ENCODE measurements at regions not wholly inside any gene's neighbourhood (a gene's known extent, or its start where the extent isn't known, plus 50 kb on each side); places are given as distances from the start of the nearest gene placed in this dataset.

DNA sequence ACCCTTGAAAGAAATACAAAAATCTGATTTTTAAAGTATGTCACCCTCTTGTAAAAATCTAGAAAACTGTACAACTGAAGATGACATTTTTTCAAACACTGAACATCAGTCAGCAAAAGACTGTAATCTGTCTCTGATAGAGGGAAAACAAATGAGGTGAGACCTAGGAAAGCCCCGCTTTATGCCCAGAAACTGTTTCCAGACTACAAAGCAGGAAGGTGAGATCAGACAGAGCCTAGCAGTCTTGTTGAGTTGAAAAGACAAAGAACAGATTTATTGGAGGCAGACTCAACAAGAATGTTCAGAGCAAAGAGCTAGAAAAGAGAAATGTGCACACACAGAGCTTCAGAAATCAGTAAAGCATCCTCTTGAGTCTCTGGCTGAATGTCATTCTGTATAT is 873.6 kb downstream of the LRFN5 start:
- H3K9me3 ChIP-seq = no peaks in the 10 kb centered on the region
- H3K27ac ChIP-seq = no peak overlapping the region
- no peaks in the 10 kb centered on the region for H3K36me3 ChIP-seq
- no peaks in the 10 kb centered on the region for H3K4me1 ChIP-seq
- intact Hi-C loops (cut with DNase I) = no loop called here
- TF ChIP-seq, protein P1, sequence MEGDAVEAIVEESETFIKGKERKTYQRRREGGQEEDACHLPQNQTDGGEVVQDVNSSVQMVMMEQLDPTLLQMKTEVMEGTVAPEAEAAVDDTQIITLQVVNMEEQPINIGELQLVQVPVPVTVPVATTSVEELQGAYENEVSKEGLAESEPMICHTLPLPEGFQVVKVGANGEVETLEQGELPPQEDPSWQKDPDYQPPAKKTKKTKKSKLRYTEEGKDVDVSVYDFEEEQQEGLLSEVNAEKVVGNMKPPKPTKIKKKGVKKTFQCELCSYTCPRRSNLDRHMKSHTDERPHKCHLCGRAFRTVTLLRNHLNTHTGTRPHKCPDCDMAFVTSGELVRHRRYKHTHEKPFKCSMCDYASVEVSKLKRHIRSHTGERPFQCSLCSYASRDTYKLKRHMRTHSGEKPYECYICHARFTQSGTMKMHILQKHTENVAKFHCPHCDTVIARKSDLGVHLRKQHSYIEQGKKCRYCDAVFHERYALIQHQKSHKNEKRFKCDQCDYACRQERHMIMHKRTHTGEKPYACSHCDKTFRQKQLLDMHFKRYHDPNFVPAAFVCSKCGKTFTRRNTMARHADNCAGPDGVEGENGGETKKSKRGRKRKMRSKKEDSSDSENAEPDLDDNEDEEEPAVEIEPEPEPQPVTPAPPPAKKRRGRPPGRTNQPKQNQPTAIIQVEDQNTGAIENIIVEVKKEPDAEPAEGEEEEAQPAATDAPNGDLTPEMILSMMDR (IDR thresholded peaks at IDR 0.05) = no peak
- no peak for DNase-seq
- no peak for FAIRE-seq
- H3K4me3 ChIP-seq = no peak overlapping the region
- 44 to 45% methylated on average over 1 of the region's 1 CpG for WGBS, 2 donors
- ATAC-seq = no peak
- no peaks in the 10 kb centered on the region for H3K27me3 ChIP-seq

DNA sequence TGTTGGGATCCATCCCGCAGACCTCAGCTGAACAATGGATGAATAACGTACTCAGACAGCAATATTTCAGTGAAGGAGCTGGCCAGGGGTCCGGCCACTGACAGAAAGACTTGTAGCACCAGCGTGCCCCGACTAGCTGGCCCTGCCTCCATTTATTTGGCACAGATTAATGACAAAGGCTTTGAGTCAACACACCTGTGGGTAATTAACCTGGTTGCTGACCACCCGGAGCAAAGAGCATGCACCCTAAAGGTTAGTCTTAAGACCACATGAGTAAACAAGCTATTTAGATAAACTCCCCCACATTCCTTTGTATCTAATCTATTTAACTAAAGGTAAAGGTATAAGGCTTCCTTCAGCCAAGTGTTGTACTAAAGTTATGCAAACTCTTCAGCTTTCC is 868.6 kb downstream of the LRFN5 start:
- no peaks in the 10 kb centered on the region for H3K4me1 ChIP-seq
- no peaks in the 10 kb centered on the region for H3K36me3 ChIP-seq
- H3K4me3 ChIP-seq = no peak overlapping the region
- TF ChIP-seq, protein P1 (IDR thresholded peaks at IDR 0.05) = no peak
- no peak for DNase-seq
- WGBS, 2 donors = 15% methylated on average over 6 of the region's 6 CpGs
- no peak for ATAC-seq
- H3K9me3 ChIP-seq = no peaks in the 10 kb centered on the region
- H3K27me3 ChIP-seq = no peaks in the 10 kb centered on the region
- H3K27ac ChIP-seq = no peak overlapping the region
- intact Hi-C loops (cut with DNase I) = no loop called here
- no peak for FAIRE-seq

DNA sequence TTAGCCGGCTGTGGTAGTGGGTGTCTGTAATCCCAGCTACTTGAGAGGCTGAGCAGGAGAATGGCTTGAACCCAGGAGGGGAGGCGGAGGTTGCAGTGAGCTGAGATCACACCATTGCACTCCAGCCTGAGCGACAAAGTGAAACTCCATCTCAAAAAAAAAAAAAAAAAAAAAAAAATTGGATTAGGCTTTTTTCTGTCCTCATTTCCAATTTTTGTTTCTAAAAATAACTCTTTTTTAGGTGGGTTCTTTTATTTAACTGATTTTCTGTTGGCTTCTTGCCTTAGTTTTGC is 863.7 kb downstream of the LRFN5 start:
- no peak overlapping the region for H3K4me3 ChIP-seq
- DNase-seq (no peak), FAIRE-seq (no peak), ATAC-seq (no peak)
- no peaks in the 10 kb centered on the region for H3K36me3 ChIP-seq
- intact Hi-C loops (cut with DNase I) = no loop called here
- H3K27ac ChIP-seq = no peak overlapping the region
- no peaks in the 10 kb centered on the region for H3K9me3 ChIP-seq
- no peaks in the 10 kb centered on the region for H3K27me3 ChIP-seq
- WGBS, 2 donors = 66 to 83% methylated on average over 3 of the region's 3 CpGs
- TF ChIP-seq, protein P1 (IDR thresholded peaks at IDR 0.05) = no peak
- no peaks in the 10 kb centered on the region for H3K4me1 ChIP-seq

DNA sequence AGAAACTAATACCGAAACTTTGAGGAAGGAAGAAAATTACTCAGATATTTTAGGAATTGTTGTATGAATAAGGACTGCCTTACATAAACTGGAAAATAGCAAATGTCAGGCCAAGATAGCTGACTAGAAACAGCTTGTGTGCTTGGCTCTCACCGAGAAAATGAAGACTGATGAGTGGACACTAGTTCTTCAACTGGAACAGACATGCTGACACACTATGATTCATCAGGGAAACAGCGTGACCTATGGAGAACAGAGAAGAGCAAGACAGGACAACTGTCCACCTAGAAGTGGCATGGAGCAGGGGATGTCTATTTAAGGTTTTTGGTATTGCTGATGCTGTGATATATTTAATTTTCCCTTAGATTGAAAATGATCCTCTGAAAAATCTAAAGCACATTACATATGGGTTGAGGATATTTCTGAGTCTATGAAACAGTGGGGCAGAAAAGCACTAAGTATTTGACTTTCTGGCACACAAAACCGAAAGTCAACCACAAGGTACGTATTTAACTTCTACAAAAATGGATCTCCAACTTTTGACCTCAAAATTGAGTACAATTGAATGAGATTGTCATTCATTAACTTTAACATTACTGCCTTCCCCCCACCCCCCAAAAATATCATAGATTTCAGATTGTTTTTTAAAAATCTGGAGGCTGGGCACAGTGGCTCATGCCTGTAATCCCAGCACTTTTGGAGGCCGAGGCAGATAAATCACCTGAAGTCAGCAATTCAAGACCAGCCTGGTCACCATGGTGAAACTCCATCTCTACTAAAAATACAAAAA is 863.2 kb downstream of the LRFN5 start:
- no peak for FAIRE-seq
- WGBS, 2 donors = 61 to 79% methylated on average over 6 of the region's 6 CpGs
- H3K4me3 ChIP-seq = no peak overlapping the region

DNA sequence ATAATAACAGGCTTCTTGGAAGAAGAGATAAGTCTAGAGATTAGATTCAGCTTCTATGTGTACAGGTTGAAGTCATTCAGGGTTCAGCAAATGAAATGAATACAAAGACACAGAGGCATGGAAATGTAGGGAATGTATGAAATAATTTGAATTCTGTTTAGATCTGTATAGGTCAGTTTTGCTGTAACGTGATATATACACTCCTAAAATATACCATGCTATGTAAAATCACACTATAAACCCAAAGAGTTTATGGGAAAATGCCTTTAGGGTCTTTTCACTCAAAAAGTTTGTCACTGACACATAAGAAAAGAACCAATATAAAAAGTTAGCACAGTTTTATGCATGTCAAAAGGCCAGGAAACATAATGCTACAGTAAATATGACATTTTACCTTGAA is 854.0 kb downstream of the LRFN5 start:
- intact Hi-C loops (cut with DNase I) = no loop called here
- TF ChIP-seq, protein P1 (IDR thresholded peaks at IDR 0.05) = no peak

More for the DNA sequence above, 863.2 kb downstream of the LRFN5 start:
- no peak for ATAC-seq
- H3K27me3 ChIP-seq = no peaks in the 10 kb centered on the region
- no peak overlapping the region for H3K27ac ChIP-seq
- H3K36me3 ChIP-seq = no peaks in the 10 kb centered on the region
- intact Hi-C loops (cut with DNase I) = no loop called here
- no peaks in the 10 kb centered on the region for H3K9me3 ChIP-seq
- H3K4me1 ChIP-seq = no peaks in the 10 kb centered on the region
- no peak for DNase-seq
- TF ChIP-seq, protein P1 (IDR thresholded peaks at IDR 0.05) = no peak

More for the DNA sequence above, 854.0 kb downstream of the LRFN5 start:
- H3K27ac ChIP-seq = no peak overlapping the region
- no peaks in the 10 kb centered on the region for H3K36me3 ChIP-seq
- no peaks in the 10 kb centered on the region for H3K27me3 ChIP-seq
- H3K9me3 ChIP-seq = no peaks in the 10 kb centered on the region
- FAIRE-seq (no peak), ATAC-seq (no peak), DNase-seq (no peak)
- H3K4me1 ChIP-seq = no peaks in the 10 kb centered on the region
- no peak overlapping the region for H3K4me3 ChIP-seq
- WGBS, 2 donors = 42 to 51% methylated on average over 1 of the region's 1 CpG

Data from pancreas (tissue), 10 donors.